ENCODE measurements at regions not wholly inside any gene's neighbourhood (a gene's known extent, or its start where the extent isn't known, plus 50 kb on each side); places are given as distances from the start of the nearest gene placed in this dataset.

DNA sequence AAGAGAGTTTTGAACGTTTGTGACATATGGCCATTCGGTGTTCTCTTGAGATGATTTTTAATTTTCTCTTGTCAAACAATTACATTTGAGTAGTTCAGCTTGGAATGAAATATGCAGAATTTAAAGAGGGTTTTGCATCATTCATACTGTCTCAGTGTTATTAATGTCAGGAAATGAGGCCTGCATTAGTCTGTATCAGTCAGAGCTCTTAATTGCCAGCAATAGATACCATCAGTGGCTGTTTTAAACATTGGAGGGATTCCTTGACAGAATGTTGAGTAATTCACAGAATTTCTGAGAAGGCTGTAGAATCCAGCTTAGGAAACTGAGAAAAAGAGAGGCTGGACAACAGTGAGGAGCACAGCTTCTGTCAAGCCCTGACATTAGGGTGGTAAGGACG lies 722.0 kb downstream of the NR2F2 start:
- TF ChIP-seq, protein P1, sequence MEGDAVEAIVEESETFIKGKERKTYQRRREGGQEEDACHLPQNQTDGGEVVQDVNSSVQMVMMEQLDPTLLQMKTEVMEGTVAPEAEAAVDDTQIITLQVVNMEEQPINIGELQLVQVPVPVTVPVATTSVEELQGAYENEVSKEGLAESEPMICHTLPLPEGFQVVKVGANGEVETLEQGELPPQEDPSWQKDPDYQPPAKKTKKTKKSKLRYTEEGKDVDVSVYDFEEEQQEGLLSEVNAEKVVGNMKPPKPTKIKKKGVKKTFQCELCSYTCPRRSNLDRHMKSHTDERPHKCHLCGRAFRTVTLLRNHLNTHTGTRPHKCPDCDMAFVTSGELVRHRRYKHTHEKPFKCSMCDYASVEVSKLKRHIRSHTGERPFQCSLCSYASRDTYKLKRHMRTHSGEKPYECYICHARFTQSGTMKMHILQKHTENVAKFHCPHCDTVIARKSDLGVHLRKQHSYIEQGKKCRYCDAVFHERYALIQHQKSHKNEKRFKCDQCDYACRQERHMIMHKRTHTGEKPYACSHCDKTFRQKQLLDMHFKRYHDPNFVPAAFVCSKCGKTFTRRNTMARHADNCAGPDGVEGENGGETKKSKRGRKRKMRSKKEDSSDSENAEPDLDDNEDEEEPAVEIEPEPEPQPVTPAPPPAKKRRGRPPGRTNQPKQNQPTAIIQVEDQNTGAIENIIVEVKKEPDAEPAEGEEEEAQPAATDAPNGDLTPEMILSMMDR (conservative IDR thresholded peaks at IDR 0.05; ENCODE audit: low read depth, low read length): no peak
- TF ChIP-seq POLR2A (IDR thresholded peaks at IDR 0.05; ENCODE audit: low read depth, low read length) (no peak), SMC3 (IDR thresholded peaks at IDR 0.05; ENCODE audit: low read depth, low read length) (no peak), MAZ (IDR thresholded peaks at IDR 0.05; ENCODE audit: borderline replicate concordance, low read depth, low read length) (no peak)

Measured in IMR-90 (cell line).